GM12878 (cell line): ENCODE measurements at regions not wholly inside any gene's neighbourhood (a gene's known extent, or its start where the extent isn't known, plus 50 kb on each side); places are given as distances from the start of the nearest gene placed in this dataset.

Source experiments
- ATAC-seq: fragments of 200-7000 bp; cut with Tn5 transposase; 3 replicates; pipeline ENCODE4 v1.9.1; 2020; ENCODE audit warnings: mild to moderate bottlenecking, moderate library complexity
- BruUV-seq: library from RNA; stranded (reverse); fragments of 400-500 nt; replicated peaks from 2 replicates; lab custom pipeline; 2021; lab: Mats Ljungman, UMichigan
- CTCF ChIA-PET: fragments of 300-600 bp; sonication (Branson Sonifier 250); formaldehyde crosslinking; extraction: SDS; loops from one replicate; lab custom pipeline; 2021; ENCODE audit warnings: inconsistent platforms; lab: Yijun Ruan, JAX
- POLR2A ChIA-PET: fragments of 350-600 bp; formaldehyde crosslinking; extraction: SDS; loops from one replicate; lab custom pipeline; 2021; ENCODE audit warnings: inconsistent platforms; lab: Charles Lee
- RAD21 ChIA-PET: fragments of 300-600 bp; sonication (Branson Sonifier 250); formaldehyde crosslinking; loops from one replicate; lab custom pipeline; 2023; ENCODE audit warnings: antibody characterized with exemption; ENCODE audit not compliant: unreplicated experiment; lab: Charles Lee
- SMC1A ChIA-PET: fragments of 300-600 bp; sonication (Branson Sonifier 250); formaldehyde crosslinking; loops from one replicate; lab custom pipeline; 2023; ENCODE audit not compliant: unreplicated experiment, uncharacterized antibody; lab: Charles Lee
- DNase-seq: peaks from one replicate; pipeline ENCODE4 v3.0.0-alpha.2; 2011; ENCODE audit warnings: low read depth, low spot score
- FAIRE-seq: peaks from 3 replicates; lab custom pipeline; 2011; peaks lifted over from hg19 to GRCh38; lab: Jason Lieb, UNC
- H2AFZ ChIP-seq: 2 replicates; pipeline ENCODE4 v1.6.0; 2011; ENCODE audit warnings: low read depth, low read length, control low read depth; ENCODE audit not compliant: control insufficient read depth
- H3K27ac ChIP-seq: 2 replicates; pipeline ENCODE4 v1.5.1; 2011; ENCODE audit warnings: control low read depth; ENCODE audit not compliant: control insufficient read depth, insufficient read depth
- H3K27me3 ChIP-seq, 2 experiments: replicated peaks in 1 of 2; 2 replicates each; pipeline versions ENCODE4 v1.6.0 to v1.6.1; 2011; ENCODE audit warnings: low read length in 1 of 2; ENCODE audit not compliant: control insufficient read depth in 2 of 2, insufficient read depth in 2 of 2
- H3K36me3 ChIP-seq, 2 experiments: 2 replicates each; pipeline ENCODE4 v1.5.1; 2011; ENCODE audit warnings: low read length in 1 of 2; ENCODE audit not compliant: control insufficient read depth in 2 of 2, insufficient read depth in 2 of 2
- H3K4me1 ChIP-seq: 2 replicates; pipeline ENCODE4 v1.6.1; 2011; ENCODE audit warnings: mild to moderate bottlenecking, low read length, moderate library complexity, mixed read lengths; ENCODE audit not compliant: control insufficient read depth, insufficient read depth
- H3K4me2 ChIP-seq: 2 replicates; pipeline ENCODE4 v1.6.0; 2011; ENCODE audit warnings: control low read depth; ENCODE audit not compliant: control insufficient read depth, insufficient read depth
- H3K4me3 ChIP-seq: fragments of 200-600 bp; sonication (generic); 2 replicates; pipeline ENCODE4 v1.5.1; 2016
- H3K79me2 ChIP-seq: 2 replicates; pipeline ENCODE4 v1.6.0; 2011; ENCODE audit warnings: low read length; ENCODE audit not compliant: control insufficient read depth, insufficient read depth
- H3K9ac ChIP-seq: 2 replicates; pipeline ENCODE4 v1.8.0; 2011; ENCODE audit warnings: low read length, control low read depth, mixed read lengths; ENCODE audit not compliant: control insufficient read depth, insufficient read depth
- H3K9me3 ChIP-seq: replicated peaks from 3 replicates; pipeline ENCODE4 v1.5.1; 2011; ENCODE audit warnings: mild to moderate bottlenecking, low read length; ENCODE audit not compliant: control insufficient read depth, insufficient read depth
- H4K20me1 ChIP-seq: 2 replicates; pipeline ENCODE4 v1.6.0; 2011; ENCODE audit not compliant: control insufficient read depth, insufficient read depth
- BMI1 ChIP-seq: fragments of 450-650 bp; IDR thresholded peaks from 2 replicates; pipeline ENCODE4 v1.6.1; 2016; ENCODE audit warnings: mild to moderate bottlenecking, moderate library complexity, borderline replicate concordance
- CBX3 ChIP-seq: fragments of 200-600 bp; sonication (generic); IDR thresholded peaks from 2 replicates; pipeline ENCODE4 v1.6.1; 2016; ENCODE audit warnings: low read depth, borderline replicate concordance
- CBX5 ChIP-seq: sonication (generic); IDR thresholded peaks from 2 replicates; pipeline ENCODE4 v1.6.1; 2016; ENCODE audit warnings: low read depth, moderate library complexity, mild to moderate bottlenecking, inconsistent platforms
- CHD4 ChIP-seq: fragments of 200-600 bp; sonication (generic); IDR thresholded peaks from 2 replicates; pipeline ENCODE4 v1.6.1; 2016; ENCODE audit warnings: mild to moderate bottlenecking
- EZH2 ChIP-seq: IDR thresholded peaks from 2 replicates; pipeline ENCODE4 v1.6.1; 2012; ENCODE audit warnings: low read depth, mild to moderate bottlenecking, control low read depth, inconsistent platforms, low read length, borderline replicate concordance; ENCODE audit not compliant: control insufficient read depth
- MXI1 ChIP-seq: fragments of 150-350 bp; IDR thresholded peaks from 2 replicates; pipeline ENCODE4 v1.6.1; 2011; ENCODE audit warnings: low read depth, mild to moderate bottlenecking, inconsistent platforms, low read length, improper control_type of control experiment
- NR2C2 ChIP-seq: IDR thresholded peaks from 2 replicates; pipeline ENCODE4 v1.6.1; 2011; ENCODE audit warnings: borderline replicate concordance, low read depth; ENCODE audit not compliant: control insufficient read depth, insufficient read length
- WGBS: methylation state at CpG from one replicate; pipeline ENCODE4 v1.1.6; 2016; ENCODE audit warnings: low lambda C conversion rate; ENCODE audit not compliant: insufficient replicate concordance, insufficient coverage; ENCODE audit errors: missing lambda C conversion rate; 5-methylcytosine and 5-hydroxymethylcytosine counted together
- in situ Hi-C: fragments of 300-500 bp; cut with MboI; formaldehyde crosslinking; loops from 9 replicates; pipeline ENCODE4 v1.14.3; 2018; ENCODE audit warnings: mixed read lengths
- intact Hi-C: fragments of 100-400 bp; cut with micrococcal nuclease; formaldehyde crosslinking; loops from one replicate; pipeline ENCODE4 v1.14.2; 2022; ENCODE audit not compliant: unreplicated experiment
- TF ChIP-seq, protein P1 (sequence below): IDR thresholded peaks from 2 replicates; pipeline ENCODE4 v1.6.1; 2012; ENCODE audit warnings: low read length, inconsistent platforms
- TF ChIP-seq, protein P2 (sequence below): fragments of 450-650 bp; IDR thresholded peaks from 2 replicates; pipeline ENCODE4 v1.6.1; 2018; ENCODE audit warnings: borderline replicate concordance, mild to moderate bottlenecking; ENCODE audit not compliant: partially characterized antibody

DNA sequence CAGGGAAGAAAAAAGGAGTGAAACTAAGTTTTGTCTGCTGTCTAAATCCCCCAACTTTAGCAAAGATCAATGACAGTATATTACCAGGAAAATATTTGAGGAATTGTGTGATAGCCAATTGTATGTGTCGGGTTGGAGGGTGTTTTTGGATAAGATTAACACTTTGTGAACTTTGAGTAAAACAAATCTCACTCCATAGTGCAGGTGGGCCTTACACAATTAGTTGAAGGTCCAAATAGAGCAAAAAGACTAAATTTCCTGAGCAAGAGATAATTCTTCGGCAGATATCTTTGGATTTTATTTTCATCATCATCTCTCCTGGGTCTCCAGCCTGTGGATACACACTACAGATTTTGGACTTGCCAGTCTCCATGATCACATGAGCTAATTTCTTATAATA lies 152.8 kb upstream of the CWC22 start (continued):
- TF ChIP-seq, protein P1, sequence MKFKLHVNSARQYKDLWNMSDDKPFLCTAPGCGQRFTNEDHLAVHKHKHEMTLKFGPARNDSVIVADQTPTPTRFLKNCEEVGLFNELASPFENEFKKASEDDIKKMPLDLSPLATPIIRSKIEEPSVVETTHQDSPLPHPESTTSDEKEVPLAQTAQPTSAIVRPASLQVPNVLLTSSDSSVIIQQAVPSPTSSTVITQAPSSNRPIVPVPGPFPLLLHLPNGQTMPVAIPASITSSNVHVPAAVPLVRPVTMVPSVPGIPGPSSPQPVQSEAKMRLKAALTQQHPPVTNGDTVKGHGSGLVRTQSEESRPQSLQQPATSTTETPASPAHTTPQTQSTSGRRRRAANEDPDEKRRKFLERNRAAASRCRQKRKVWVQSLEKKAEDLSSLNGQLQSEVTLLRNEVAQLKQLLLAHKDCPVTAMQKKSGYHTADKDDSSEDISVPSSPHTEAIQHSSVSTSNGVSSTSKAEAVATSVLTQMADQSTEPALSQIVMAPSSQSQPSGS = no peak
- TF ChIP-seq, protein P2, sequence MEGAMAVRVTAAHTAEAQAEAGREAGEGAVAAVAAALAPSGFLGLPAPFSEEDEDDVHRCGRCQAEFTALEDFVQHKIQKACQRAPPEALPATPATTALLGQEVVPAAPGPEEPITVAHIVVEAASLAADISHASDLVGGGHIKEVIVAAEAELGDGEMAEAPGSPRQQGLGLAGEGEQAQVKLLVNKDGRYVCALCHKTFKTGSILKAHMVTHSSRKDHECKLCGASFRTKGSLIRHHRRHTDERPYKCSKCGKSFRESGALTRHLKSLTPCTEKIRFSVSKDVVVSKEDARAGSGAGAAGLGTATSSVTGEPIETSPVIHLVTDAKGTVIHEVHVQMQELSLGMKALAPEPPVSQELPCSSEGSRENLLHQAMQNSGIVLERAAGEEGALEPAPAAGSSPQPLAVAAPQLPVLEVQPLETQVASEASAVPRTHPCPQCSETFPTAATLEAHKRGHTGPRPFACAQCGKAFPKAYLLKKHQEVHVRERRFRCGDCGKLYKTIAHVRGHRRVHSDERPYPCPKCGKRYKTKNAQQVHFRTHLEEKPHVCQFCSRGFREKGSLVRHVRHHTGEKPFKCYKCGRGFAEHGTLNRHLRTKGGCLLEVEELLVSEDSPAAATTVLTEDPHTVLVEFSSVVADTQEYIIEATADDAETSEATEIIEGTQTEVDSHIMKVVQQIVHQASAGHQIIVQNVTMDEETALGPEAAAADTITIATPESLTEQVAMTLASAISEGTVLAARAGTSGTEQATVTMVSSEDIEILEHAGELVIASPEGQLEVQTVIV = no peak
- TF ChIP-seq MXI1 (no peak), NR2C2 (no peak), CBX3 (no peak), CHD4 (no peak), EZH2 (no peak)

DNA sequence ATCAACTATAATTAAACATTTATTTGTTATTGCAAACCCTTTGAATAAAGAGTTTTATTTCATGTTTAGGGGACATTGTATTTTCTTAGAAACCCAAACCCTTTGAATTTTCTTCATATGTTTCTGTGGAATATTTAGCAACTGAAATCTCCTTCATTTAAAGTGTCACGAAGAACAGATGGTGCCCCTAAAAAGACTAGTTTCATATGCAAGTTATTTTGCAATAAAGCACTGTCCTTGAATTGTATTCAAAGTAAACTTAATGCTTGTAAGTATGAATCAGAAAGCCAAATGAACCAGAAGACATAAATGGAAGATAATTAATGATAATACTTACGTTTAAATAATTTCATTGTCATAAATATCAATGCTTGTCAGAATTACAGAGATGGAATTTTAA lies 151.9 kb upstream of the CWC22 start:
- CTCF ChIA-PET = no interaction called here
- WGBS = 37% methylated on average over 2 of the region's 2 CpGs
- Histone ChIP-seq H3K9me3 (no peaks in the 10 kb centered on the region), H3K27me3 (no peaks in the 10 kb centered on the region), H3K79me2 (no peaks in the 10 kb centered on the region), H3K4me3 (no peak overlapping the region), H3K36me3 (no peaks in the 10 kb centered on the region), H3K4me2 (no peak overlapping the region), H2AFZ (no peak overlapping the region), H4K20me1 (no peaks in the 10 kb centered on the region), H3K27ac (no peak overlapping the region), H3K9ac (no peak overlapping the region), H3K4me1 (no peaks in the 10 kb centered on the region)
- SMC1A ChIA-PET = no interaction called here
- intact Hi-C loops (no loop called here), in situ Hi-C loops (no loop called here)
- RAD21 ChIA-PET = no interaction called here
- TF ChIP-seq BMI1 (no peak), CBX5 (no peak)
- no peak for FAIRE-seq
- POLR2A ChIA-PET = no interaction called here
- no peak for DNase-seq
- ATAC-seq = no peak
- BruUV-seq = no TSS peak
